Adrenal gland (tissue), 5 donors: ENCODE measurements at regions not wholly inside any gene's neighbourhood (a gene's known extent, or its start where the extent isn't known, plus 50 kb on each side); places are given as distances from the start of the nearest gene placed in this dataset.
"Not testable (repeated sequence)": the region's sequence is repeated elsewhere in the genome, so short reads cannot be mapped to it uniquely, and the experiment has no call there.

ENCODE experiments used
- CTCF ChIP-seq, 6 experiments: fragments of 450-650 bp in 4 of 6; fragments of 200-600 bp in 2 of 6; sonication (generic) in 1 of 6; IDR thresholded peaks; 1 replicate in 5 of 6; 2 replicates in 1 of 6; pipeline versions ENCODE4 v1.5.1 to v1.8.0; 2016 to 2021; ENCODE audit warnings: antibody characterized with exemption in 6 of 6, mild to moderate bottlenecking in 2 of 6, moderate library complexity in 1 of 6
- POLR2A ChIP-seq, 2 donors: fragments of 450-650 bp; IDR thresholded peaks; one replicate each; pipeline ENCODE4 v1.6.1; 2017; ENCODE audit warnings: antibody characterized with exemption in 2 of 2, mild to moderate bottlenecking in 2 of 2, moderate library complexity in 1 of 2
- donor health status: DM: no; HTN: no; CAD: no.

DNA sequence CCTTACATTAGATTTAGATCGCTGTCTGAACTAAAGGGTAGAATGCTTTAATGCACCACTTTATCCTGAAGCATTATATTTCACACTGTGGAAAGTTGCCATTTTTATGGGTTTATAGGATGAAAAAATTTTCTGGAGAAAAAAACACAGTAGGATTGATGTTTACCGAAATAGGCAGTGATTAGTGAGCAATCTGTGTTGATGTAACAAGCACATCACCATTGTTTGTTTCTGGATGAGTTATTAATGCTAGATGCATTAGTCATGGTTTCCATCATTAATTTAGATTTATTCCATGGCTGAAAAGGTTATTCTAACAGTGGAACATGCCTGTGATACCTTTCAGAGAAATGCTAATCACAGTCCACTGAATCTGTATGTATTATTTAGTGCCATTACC is 749.8 kb downstream of the PCDH11X start:
- not testable (repeated sequence) for TF ChIP-seq CTCF, POLR2A (IDR thresholded peaks at IDR 0.05)
